Stomach smooth muscle (tissue), 2 donors: ENCODE measurements at regions not wholly inside any gene's neighbourhood (a gene's known extent, or its start where the extent isn't known, plus 50 kb on each side); places are given as distances from the start of the nearest gene placed in this dataset.

ENCODE experiments used
- H3K27ac ChIP-seq: one replicate; pipeline ENCODE4 v1.7.0; 2013; ENCODE audit warnings: mild to moderate bottlenecking, low read length, inconsistent platforms
- H3K27me3 ChIP-seq, 2 donors: one replicate each; pipeline ENCODE4 v1.7.0; 2013; ENCODE audit warnings: low read length in 2 of 2; ENCODE audit not compliant: insufficient read depth in 2 of 2, control insufficient read depth in 1 of 2
- H3K36me3 ChIP-seq, 2 donors: one replicate each; pipeline ENCODE4 v1.7.0; 2013; ENCODE audit warnings: low read length in 2 of 2; ENCODE audit not compliant: control insufficient read depth in 2 of 2, insufficient read depth in 2 of 2
- H3K4me1 ChIP-seq: one replicate; pipeline ENCODE4 v1.7.0; 2013; ENCODE audit warnings: low read length; ENCODE audit not compliant: control insufficient read depth, insufficient read depth
- H3K4me3 ChIP-seq, 2 donors: one replicate each; pipeline ENCODE4 v1.7.0; 2013; ENCODE audit warnings: low read length in 2 of 2
- H3K9ac ChIP-seq, 2 donors: one replicate each; pipeline ENCODE4 v1.7.0; 2013; ENCODE audit warnings: low read length in 2 of 2, mild to moderate bottlenecking in 1 of 2
- H3K9me3 ChIP-seq, 2 donors: one replicate each; pipeline ENCODE4 v1.7.0; 2013; ENCODE audit warnings: low read length in 2 of 2; ENCODE audit not compliant: control insufficient read depth in 2 of 2
- donor health status: healthy.
- donor health status: Pancreatic carcinoma.

DNA sequence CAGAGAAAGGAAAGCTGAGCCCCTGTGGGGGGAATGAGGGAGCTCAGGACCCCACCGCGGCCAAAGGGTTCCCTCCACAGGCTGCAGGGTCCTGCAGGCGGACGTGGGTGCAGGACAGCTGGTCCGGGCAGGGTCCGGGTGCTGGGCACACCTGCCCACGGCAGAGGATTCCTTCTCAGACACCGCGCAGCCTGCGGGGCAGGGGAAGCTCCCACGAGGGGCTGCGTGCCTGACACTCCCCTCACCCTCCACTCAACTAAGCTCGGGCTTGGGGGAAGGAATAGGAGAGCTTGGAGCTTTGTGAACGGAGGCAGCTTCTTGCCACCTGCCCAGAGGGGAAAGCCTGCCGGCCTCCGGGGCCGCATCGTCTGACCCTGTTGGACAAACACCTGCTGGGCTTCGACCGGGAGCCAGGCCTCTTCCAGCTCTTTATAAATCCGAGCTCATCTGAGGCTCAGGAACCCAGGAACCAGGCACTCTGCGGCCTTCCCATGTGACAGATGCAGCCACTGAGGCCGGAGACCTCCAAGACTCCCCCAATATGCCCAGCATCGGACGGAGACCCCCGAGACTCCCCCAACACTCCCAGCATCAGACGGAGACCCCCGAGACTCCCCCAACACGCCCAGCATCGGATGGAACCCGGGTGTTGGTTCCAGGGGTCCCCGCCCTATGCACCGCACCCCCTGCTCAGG is 97.3 kb downstream of the PDGFA start:
- no peak overlapping the region for H3K4me3 ChIP-seq
- no peak overlapping the region for H3K9ac ChIP-seq
- peaks cover 0 to 2% of the 10 kb centered on the region in 2 donors for H3K27me3 ChIP-seq
- H3K4me1 ChIP-seq = peaks cover 2% of the 10 kb centered on the region
- no peaks in the 10 kb centered on the region for H3K36me3 ChIP-seq
- peaks cover 3 to 18% of the 10 kb centered on the region in 2 donors for H3K9me3 ChIP-seq
- H3K27ac ChIP-seq = no peak overlapping the region

- Histone ChIP-seq H3K27ac (no peak overlapping the region), H3K9me3 (peaks cover 1 to 18% of the 10 kb centered on the region in 2 donors), H3K4me3 (no peak overlapping the region), H3K36me3 (no peaks in the 10 kb centered on the region), H3K27me3 (peaks cover 0 to 2% of the 10 kb centered on the region in 2 donors), H3K9ac (no peak overlapping the region), H3K4me1 (peaks cover 2% of the 10 kb centered on the region)
These were observed 96.8 kb downstream of the PDGFA start for GRCh38 chr7:422886-423225.

DNA sequence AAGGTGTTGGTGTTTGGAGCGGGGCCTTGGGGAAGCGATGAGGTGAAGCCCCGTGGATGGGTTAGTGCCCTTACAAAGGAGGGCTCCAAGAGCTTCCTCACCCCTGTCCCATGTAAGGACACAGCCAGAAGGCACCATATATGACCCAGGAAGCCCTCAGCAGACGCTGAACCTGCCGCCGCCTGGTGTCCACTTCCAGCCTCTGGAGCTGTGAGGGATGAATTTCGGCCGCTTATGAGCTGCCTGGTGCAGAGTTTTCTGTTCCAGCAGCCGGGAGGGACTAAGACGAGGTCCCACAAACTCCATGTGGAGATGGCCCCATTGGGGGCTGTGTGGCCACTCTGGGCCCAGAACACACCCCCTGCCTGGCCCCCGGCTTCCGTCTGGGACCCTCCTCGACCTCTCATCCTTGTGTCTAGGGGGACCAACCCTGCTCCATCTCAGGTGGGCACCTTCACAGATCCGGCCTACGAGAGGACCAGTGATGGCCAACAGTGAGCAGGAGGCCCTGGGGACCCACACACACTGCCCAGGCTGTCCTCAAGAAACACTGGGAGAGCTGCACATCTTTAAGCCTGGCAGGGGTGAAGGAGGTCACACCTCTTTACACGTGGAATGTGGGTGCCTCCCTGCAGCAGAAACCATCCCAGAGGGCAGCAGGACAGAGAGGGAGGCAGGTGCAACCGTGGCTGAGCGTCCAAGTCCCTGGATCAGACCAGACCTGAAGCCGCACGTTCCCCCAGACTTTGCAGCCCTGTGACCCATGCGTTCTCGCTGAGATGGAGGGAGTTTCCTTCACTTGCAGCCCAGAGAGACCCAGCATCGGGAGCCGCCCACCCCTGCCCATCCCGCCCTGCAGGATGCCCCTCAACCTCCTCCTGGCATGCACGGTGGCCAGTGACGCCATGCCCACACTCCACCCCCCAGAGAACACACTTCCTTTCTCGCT is 96.1 kb downstream of the PDGFA start:
- no peak overlapping the region for H3K27ac ChIP-seq

DNA sequence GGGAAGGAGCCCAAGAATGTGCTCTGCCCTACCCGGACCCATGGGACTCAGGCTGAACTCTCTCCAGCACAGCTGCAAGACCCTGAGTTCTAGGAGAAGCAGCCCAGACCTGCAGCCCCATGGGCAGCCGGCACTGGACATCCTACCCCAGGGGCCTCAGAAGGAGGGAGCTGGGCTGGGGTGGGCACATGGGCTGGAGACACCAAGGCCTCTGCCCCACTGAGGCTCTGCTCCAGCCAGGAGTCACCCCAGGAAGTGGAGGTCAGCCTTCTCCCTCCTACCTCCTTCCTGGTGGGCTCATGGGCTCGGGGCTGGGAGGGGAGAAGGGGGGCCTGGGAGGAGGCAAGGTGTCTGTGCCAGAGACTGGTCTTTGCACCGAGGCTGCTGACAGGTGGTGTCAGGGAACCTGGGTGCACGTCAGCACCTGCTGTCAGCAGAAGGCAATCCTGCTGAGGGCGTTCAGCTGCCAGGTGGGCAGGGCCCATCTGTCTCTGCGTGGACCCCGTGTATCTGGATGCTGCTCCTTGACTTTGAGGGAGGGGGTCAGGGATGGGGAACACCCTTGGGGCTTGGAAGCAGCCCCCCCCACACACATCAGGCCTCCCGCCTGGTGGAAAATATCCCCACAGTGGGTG is 95.2 kb downstream of the PDGFA start:
- Histone ChIP-seq H3K9ac (no peak overlapping the region), H3K4me1 (peaks cover 2% of the 10 kb centered on the region), H3K27me3 (peaks cover 0 to 2% of the 10 kb centered on the region in 2 donors), H3K36me3 (no peaks in the 10 kb centered on the region), H3K4me3 (no peak overlapping the region), H3K27ac (no peak overlapping the region), H3K9me3 (peaks cover 0 to 9% of the 10 kb centered on the region in 2 donors)

More for the DNA sequence above, 96.1 kb downstream of the PDGFA start:
- Histone ChIP-seq H3K9ac (no peak overlapping the region), H3K9me3 (peaks cover 0 to 11% of the 10 kb centered on the region in 2 donors), H3K4me1 (peaks cover 2% of the 10 kb centered on the region), H3K36me3 (no peaks in the 10 kb centered on the region), H3K4me3 (no peak overlapping the region), H3K27me3 (peaks cover 0 to 2% of the 10 kb centered on the region in 2 donors)

GRCh38 chr7:424961-425793 is 94.5 kb downstream of the PDGFA start:
- no peaks in the 10 kb centered on the region for H3K36me3 ChIP-seq
- H3K27ac ChIP-seq = no peak overlapping the region
- H3K27me3 ChIP-seq = peaks cover 0 to 2% of the 10 kb centered on the region in 2 donors
- H3K9me3 ChIP-seq = peaks cover 0 to 9% of the 10 kb centered on the region in 2 donors
- H3K4me1 ChIP-seq = peaks cover 2% of the 10 kb centered on the region
- no peak overlapping the region for H3K4me3 ChIP-seq
- no peak overlapping the region for H3K9ac ChIP-seq

- no peak overlapping the region for H3K9ac ChIP-seq
- H3K9me3 ChIP-seq = peaks cover 0 to 9% of the 10 kb centered on the region in 2 donors
- peaks cover 0 to 2% of the 10 kb centered on the region in 2 donors for H3K27me3 ChIP-seq
- H3K4me1 ChIP-seq = peaks cover 2% of the 10 kb centered on the region
- no peak overlapping the region for H3K27ac ChIP-seq
- no peaks in the 10 kb centered on the region for H3K36me3 ChIP-seq
- no peak overlapping the region for H3K4me3 ChIP-seq
These were observed 93.9 kb downstream of the PDGFA start for GRCh38 chr7:425794-426188.

DNA sequence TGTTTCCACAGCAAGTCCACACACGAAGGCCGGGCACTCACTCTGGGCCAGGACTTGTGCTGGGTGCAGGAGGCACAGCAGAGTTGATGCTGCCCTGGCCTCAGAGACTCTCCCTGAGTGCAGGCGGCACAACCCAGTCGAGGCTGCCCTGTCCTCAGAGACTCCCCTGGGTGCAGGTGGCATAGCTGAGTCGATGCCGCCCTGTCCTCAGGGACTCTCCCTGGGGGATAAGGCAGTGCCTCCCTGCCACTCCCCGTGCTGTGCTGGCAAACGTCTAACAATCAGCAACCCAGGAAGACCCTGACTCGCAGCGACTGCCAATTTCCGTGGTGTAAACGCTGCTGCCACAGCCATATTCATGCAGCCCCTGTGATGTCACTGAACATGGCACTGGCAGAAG is 93.1 kb downstream of the PDGFA start:
- H3K27ac ChIP-seq = no peak overlapping the region
- no peaks in the 10 kb centered on the region for H3K36me3 ChIP-seq
- peaks cover 0 to 9% of the 10 kb centered on the region in 2 donors for H3K9me3 ChIP-seq
- H3K9ac ChIP-seq = no peak overlapping the region
- peaks cover 2% of the 10 kb centered on the region for H3K4me1 ChIP-seq
- peaks cover 0 to 2% of the 10 kb centered on the region in 2 donors for H3K27me3 ChIP-seq
- no peak overlapping the region for H3K4me3 ChIP-seq

GRCh38 chr7:427506-428103 is 92.0 kb downstream of the PDGFA start:
- no peak overlapping the region for H3K27ac ChIP-seq
- peaks cover 0 to 2% of the 10 kb centered on the region in 2 donors for H3K27me3 ChIP-seq
- H3K4me1 ChIP-seq = peaks cover 2% of the 10 kb centered on the region
- no peak overlapping the region for H3K4me3 ChIP-seq
- no peaks in the 10 kb centered on the region for H3K36me3 ChIP-seq
- H3K9me3 ChIP-seq = peaks cover 0 to 9% of the 10 kb centered on the region in 2 donors
- no peak overlapping the region for H3K9ac ChIP-seq

DNA sequence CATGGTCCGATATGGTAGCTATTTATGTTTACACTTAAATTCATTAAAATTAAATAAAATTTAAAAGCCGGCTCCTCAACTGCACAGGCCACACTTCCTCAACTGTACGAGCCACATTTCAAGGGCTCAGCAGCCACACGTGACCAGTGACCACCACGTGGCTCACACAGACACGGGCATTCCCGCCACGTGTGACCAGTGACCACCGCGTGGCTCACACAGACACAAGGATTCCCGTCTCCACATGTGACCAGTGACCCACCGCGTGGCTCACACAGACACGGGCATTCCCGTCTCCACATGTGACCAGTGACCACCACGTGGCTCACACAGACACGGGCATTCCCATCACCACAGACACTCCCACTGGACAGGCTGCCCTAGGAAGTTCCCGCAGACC is 91.3 kb downstream of the PDGFA start:
- no peak overlapping the region for H3K4me3 ChIP-seq
- peaks cover 0 to 6% of the 10 kb centered on the region in 2 donors for H3K27me3 ChIP-seq
- H3K4me1 ChIP-seq = peaks cover 2% of the 10 kb centered on the region
- peaks cover 0 to 9% of the 10 kb centered on the region in 2 donors for H3K9me3 ChIP-seq
- H3K36me3 ChIP-seq = no peaks in the 10 kb centered on the region
- H3K9ac ChIP-seq = no peak overlapping the region
- H3K27ac ChIP-seq = no peak overlapping the region
